ENCODE measurements at regions not wholly inside any gene's neighbourhood (a gene's known extent, or its start where the extent isn't known, plus 50 kb on each side); places are given as distances from the start of the nearest gene placed in this dataset.
"Not testable (repeated sequence)": the region's sequence is repeated elsewhere in the genome, so short reads cannot be mapped to it uniquely, and the experiment has no call there.

- Histone ChIP-seq H3K4me3 (no peak overlapping the region), H3K36me3 (no peaks in the 10 kb centered on the region), H3K4me1 (no peaks in the 10 kb centered on the region), H3K9me3 (no peaks in the 10 kb centered on the region), H3K27ac (no peak overlapping the region), H3K27me3 (no peaks in the 10 kb centered on the region)
- no peak for TF ChIP-seq CTCF (IDR thresholded peaks at IDR 0.05)
- DNase-seq (ENCODE audit: low spot score) = no peak
Measured at GRCh38 chr3:96465521-96465920, 348.9 kb upstream of the EPHA6 start.

- Histone ChIP-seq H3K9me3 (no peaks in the 10 kb centered on the region), H3K4me3 (no peak overlapping the region), H3K36me3 (no peaks in the 10 kb centered on the region), H3K4me1 (no peaks in the 10 kb centered on the region), H3K27ac (no peak overlapping the region), H3K27me3 (no peaks in the 10 kb centered on the region)
- DNase-seq (ENCODE audit: low spot score) = no peak
- no peak for TF ChIP-seq CTCF (IDR thresholded peaks at IDR 0.05)
Measured at GRCh38 chr3:96466441-96466840, 348.0 kb upstream of the EPHA6 start.

GRCh38 chr3:96467639-96468038 lies 346.8 kb upstream of the EPHA6 start:
- no peak for DNase-seq (ENCODE audit: low spot score)
- Histone ChIP-seq H3K36me3 (no peaks in the 10 kb centered on the region), H3K27me3 (no peaks in the 10 kb centered on the region), H3K4me3 (no peak overlapping the region), H3K9me3 (no peaks in the 10 kb centered on the region), H3K27ac (no peak overlapping the region), H3K4me1 (no peaks in the 10 kb centered on the region)
- TF ChIP-seq CTCF (IDR thresholded peaks at IDR 0.05) = no peak

GRCh38 chr3:96478496-96478895 lies 335.9 kb upstream of the EPHA6 start:
- no peak for TF ChIP-seq CTCF (IDR thresholded peaks at IDR 0.05)
- H3K27ac ChIP-seq = no peak overlapping the region
- no peaks in the 10 kb centered on the region for H3K36me3 ChIP-seq
- no peaks in the 10 kb centered on the region for H3K4me1 ChIP-seq
- no peaks in the 10 kb centered on the region for H3K27me3 ChIP-seq
- H3K4me3 ChIP-seq = no peak overlapping the region
- H3K9me3 ChIP-seq = no peaks in the 10 kb centered on the region
- no peak for DNase-seq (ENCODE audit: low spot score)

- Histone ChIP-seq H3K4me1 (no peaks in the 10 kb centered on the region), H3K27ac (no peak overlapping the region), H3K36me3 (no peaks in the 10 kb centered on the region), H3K9me3 (no peaks in the 10 kb centered on the region), H3K4me3 (no peak overlapping the region), H3K27me3 (no peaks in the 10 kb centered on the region)
- DNase-seq (ENCODE audit: low spot score) = no peak
- TF ChIP-seq CTCF (IDR thresholded peaks at IDR 0.05) = no peak
Measured at GRCh38 chr3:96480881-96481280, 333.5 kb upstream of the EPHA6 start.

GRCh38 chr3:96483191-96483590 lies 331.2 kb upstream of the EPHA6 start:
- DNase-seq (ENCODE audit: low spot score); H3K4me3 ChIP-seq; H3K27me3 ChIP-seq; H3K27ac ChIP-seq; H3K9me3 ChIP-seq; H3K4me1 ChIP-seq; H3K36me3 ChIP-seq: not testable (repeated sequence)

Data from right atrium auricular region (tissue), 2 donors.